K562 (cell line): ENCODE measurements at regions not wholly inside any gene's neighbourhood (a gene's known extent, or its start where the extent isn't known, plus 50 kb on each side); places are given as distances from the start of the nearest gene placed in this dataset.

Source experiments
- ATAC-seq: fragments of 200-7000 bp; cut with Tn5 transposase; 3 replicates; pipeline ENCODE4 v1.9.1; 2020; ENCODE audit warnings: moderate library complexity
- BruUV-seq: library from RNA; stranded (reverse); fragments of 400-500 nt; replicated peaks from 2 replicates; lab custom pipeline; 2021; lab: Mats Ljungman, UMichigan
- CTCF ChIA-PET: fragments of 300-600 bp; formaldehyde crosslinking; extraction: SDS; loops from one replicate; lab custom pipeline; 2021; ENCODE audit warnings: low intra/inter-chr PET ratio; lab: Yijun Ruan, JAX
- POLR2A ChIA-PET: fragments of 300-600, 350-650 bp; sonication (Branson Sonifier 250); formaldehyde crosslinking; extraction: SDS; loops from one replicate; lab custom pipeline; 2021; ENCODE audit warnings: antibody characterized with exemption, inconsistent platforms; lab: Yijun Ruan, JAX
- DNase-seq, 4 experiments: peaks; one replicate each; pipeline versions ENCODE4 v3.0.0 to v3.0.0-alpha.2; 2011 to 2018; ENCODE audit warnings: low spot score in 3 of 4, mixed read lengths in 3 of 4; ENCODE audit errors: extremely low read depth in 1 of 4
- FAIRE-seq: peaks from 2 replicates; lab custom pipeline; 2011; peaks lifted over from hg19 to GRCh38; lab: Jason Lieb, UNC
- H2AFZ ChIP-seq: 2 replicates; pipeline ENCODE4 v1.6.0; 2011; ENCODE audit warnings: low read depth, low read length, control low read depth, inconsistent platforms
- H3K27ac ChIP-seq: fragments of 200-600 bp; 3 replicates; pipeline ENCODE4 v1.8.0; 2011; ENCODE audit warnings: low read depth, mild to moderate bottlenecking, control low read depth, inconsistent platforms, low read length, moderate library complexity, mixed read lengths; ENCODE audit errors: extremely low read depth
- H3K27me3 ChIP-seq, 2 experiments: fragments of 300-600 bp in 1 of 2; 2 replicates in 1 of 2; 3 replicates in 1 of 2; pipeline versions ENCODE4 v1.6.0 to v1.8.0; 2011; ENCODE audit warnings: inconsistent platforms in 2 of 2, low read length in 2 of 2, mild to moderate bottlenecking in 1 of 2, mixed read lengths in 1 of 2, moderate library complexity in 1 of 2; ENCODE audit not compliant: control insufficient read depth in 2 of 2, insufficient read depth in 2 of 2
- H3K36me3 ChIP-seq: fragments of 300-600 bp; 3 replicates; pipeline ENCODE4 v1.8.0; 2011; ENCODE audit warnings: mild to moderate bottlenecking, low read length, inconsistent platforms; ENCODE audit not compliant: control insufficient read depth, insufficient read depth
- H3K4me1 ChIP-seq, 2 experiments: fragments of 200-600 bp in 1 of 2; replicated peaks in 1 of 2; 2 replicates in 1 of 2; 3 replicates in 1 of 2; pipeline versions ENCODE4 v1.5.1 to v1.8.0; 2011; ENCODE audit warnings: inconsistent platforms in 2 of 2, low read length in 2 of 2, mild to moderate bottlenecking in 1 of 2, mixed read lengths in 1 of 2, moderate library complexity in 1 of 2; ENCODE audit not compliant: control insufficient read depth in 2 of 2, insufficient read depth in 2 of 2
- H3K4me2 ChIP-seq: 2 replicates; pipeline ENCODE4 v1.6.1; 2011; ENCODE audit warnings: low read length, control low read depth, inconsistent platforms, mixed read lengths; ENCODE audit not compliant: insufficient read depth
- H3K4me3 ChIP-seq: fragments of 200-600 bp; sonication (generic), shearing (Covaris generic); 2 replicates; pipeline ENCODE4 v1.5.1; 2016; ENCODE audit warnings: control low read depth, inconsistent platforms
- H3K79me2 ChIP-seq: fragments of 200-600 bp; 3 replicates; pipeline ENCODE4 v1.8.0; 2011; ENCODE audit warnings: low read length, inconsistent platforms; ENCODE audit not compliant: control insufficient read depth, insufficient read depth
- H3K9ac ChIP-seq, 2 experiments: 2 replicates each; pipeline versions ENCODE4 v1.6.0 to v1.6.1; 2011; ENCODE audit warnings: low read depth in 2 of 2, low read length in 2 of 2, control low read depth in 1 of 2, inconsistent platforms in 1 of 2, mild to moderate bottlenecking in 1 of 2, mixed read lengths in 1 of 2; ENCODE audit not compliant: insufficient read depth in 1 of 2
- H3K9me1 ChIP-seq: one replicate; pipeline ENCODE4 v1.6.0; 2011; ENCODE audit warnings: inconsistent platforms, mild to moderate bottlenecking, low read length, moderate library complexity; ENCODE audit not compliant: control insufficient read depth, insufficient read depth
- H3K9me3 ChIP-seq: replicated peaks from 2 replicates; pipeline ENCODE4 v1.5.1; 2011; ENCODE audit warnings: low read depth, low read length, inconsistent platforms; ENCODE audit not compliant: control insufficient read depth, insufficient read depth
- H4K20me1 ChIP-seq: replicated peaks from 2 replicates; pipeline ENCODE4 v1.6.1; 2011; ENCODE audit warnings: low read length, inconsistent platforms, mixed read lengths; ENCODE audit not compliant: control insufficient read depth, insufficient read depth
- ARID4B ChIP-seq: sonication (generic); formaldehyde crosslinking; IDR thresholded peaks from 2 replicates; pipeline ENCODE4 v1.8.0; 2022; ENCODE audit warnings: mild to moderate bottlenecking, missing genetic modification reagents
- CREBBP ChIP-seq: IDR thresholded peaks from one replicate; pipeline ENCODE4 v1.6.1; 2012; ENCODE audit warnings: low read depth, mild to moderate bottlenecking, control low read depth, inconsistent platforms, low read length
- EGR1 ChIP-seq: fragments of 450-650 bp; conservative IDR thresholded peaks from 2 replicates; pipeline ENCODE4 v1.6.1; 2017; ENCODE audit warnings: mild to moderate bottlenecking
- ILF3 ChIP-seq: fragments of 450-650 bp; IDR thresholded peaks from 2 replicates; pipeline ENCODE4 v1.6.1; 2018; ENCODE audit warnings: antibody characterized with exemption, mild to moderate bottlenecking, moderate library complexity, borderline replicate concordance
- KLF10 ChIP-seq: fragments of 250-450 bp; sonication (Bioruptor Pico); IDR thresholded peaks from 2 replicates; pipeline ENCODE4 v1.6.1; 2021; ENCODE audit warnings: matching md5 sums
- MXI1 ChIP-seq: IDR thresholded peaks from 2 replicates; pipeline ENCODE4 v1.6.1; 2011; ENCODE audit warnings: low read depth, mild to moderate bottlenecking, improper control_type of control experiment, low read length
- SMAD2 ChIP-seq: fragments of 150-350 bp; IDR thresholded peaks from 2 replicates; pipeline ENCODE4 v1.6.1; 2014; ENCODE audit warnings: low read depth, mild to moderate bottlenecking, low read length
- SMARCB1 ChIP-seq: IDR thresholded peaks from 2 replicates; pipeline ENCODE4 v1.6.1; 2011; ENCODE audit warnings: improper control_type of control experiment, low read depth; ENCODE audit not compliant: insufficient read length
- THAP12 ChIP-seq: fragments of 250-450 bp; sonication (Bioruptor Pico); IDR thresholded peaks from 2 replicates; pipeline ENCODE4 v1.9.0; 2021; ENCODE audit warnings: mild to moderate bottlenecking, inconsistent platforms
- TOE1 ChIP-seq, 2 experiments: fragments of 450-650 bp in 1 of 2; sonication (generic) in 1 of 2; formaldehyde crosslinking in 1 of 2; IDR thresholded peaks; 2 replicates each; pipeline versions ENCODE4 v1.7.1 to v1.8.0; 2016 to 2022; ENCODE audit warnings: borderline replicate concordance in 2 of 2, mild to moderate bottlenecking in 2 of 2, antibody characterized with exemption in 1 of 2, inconsistent platforms in 1 of 2, low read depth in 1 of 2, missing genetic modification reagents in 1 of 2, moderate library complexity in 1 of 2
- U2AF2 ChIP-seq: fragments of 200-400 bp; formaldehyde crosslinking; optimal IDR thresholded peaks from 2 replicates; pipeline ENCODE3; 2017; ENCODE audit warnings: low read depth, mild to moderate bottlenecking, low read length
- ZNF143 ChIP-seq: sonication (generic); formaldehyde crosslinking; IDR thresholded peaks from 2 replicates; pipeline ENCODE4 v1.9.0; 2022; ENCODE audit warnings: mild to moderate bottlenecking, missing genetic modification reagents
- ZNF398 ChIP-seq: fragments of 250-450 bp; sonication (Bioruptor Pico); IDR thresholded peaks from 2 replicates; pipeline ENCODE4 v1.8.0; 2021; ENCODE audit warnings: moderate library complexity, mild to moderate bottlenecking, inconsistent platforms
- WGBS: fragments of 100-300 bp; shearing (Covaris generic); methylation state at CpG from one replicate; pipeline ENCODE4 v1.1.6; 2016; ENCODE audit warnings: low coverage, mixed read lengths; ENCODE audit not compliant: insufficient coverage; ENCODE audit errors: missing lambda C conversion rate; 5-methylcytosine and 5-hydroxymethylcytosine counted together
- in situ Hi-C: fragments of 300-500 bp; cut with MboI; formaldehyde crosslinking; loops from 4 replicates; pipeline ENCODE4 v1.15.0; 2018; ENCODE audit warnings: inconsistent platforms, mixed read lengths
- intact Hi-C: fragments of 100-400 bp; cut with micrococcal nuclease; formaldehyde crosslinking; loops from 2 replicates; pipeline ENCODE4 v1.14.2; 2022

- Histone ChIP-seq H3K4me1 (no peaks in the 10 kb centered on the region), H3K36me3 (no peaks in the 10 kb centered on the region), H3K4me3 (no peak overlapping the region), H3K27ac (no peak overlapping the region), H2AFZ (no peak overlapping the region), H3K4me2 (no peak overlapping the region), H3K9ac (no peak overlapping the region), H3K27me3 (no peaks in the 10 kb centered on the region), H3K9me1 (no peaks in the 10 kb centered on the region)
- no peak for FAIRE-seq
- ChIA-PET CTCF (no interaction called here), POLR2A (no interaction called here)
- no TSS peak for BruUV-seq
- 0% methylated on average over 1 of the region's 1 CpG for WGBS
- TF ChIP-seq ARID4B (CRISPR knock-in tag): no peak
- no peak for TF ChIP-seq ZNF398 (CRISPR knock-in tag)
- TF ChIP-seq TOE1 (IDR thresholded peaks at IDR 0.05; ENCODE audit: borderline replicate concordance): no peak
- no peak for TF ChIP-seq TOE1 (CRISPR knock-in tag; IDR thresholded peaks at IDR 0.05; ENCODE audit: borderline replicate concordance, low read depth)
- TF ChIP-seq THAP12 (CRISPR knock-in tag): no peak
- no peak for TF ChIP-seq EGR1
- no peak for TF ChIP-seq U2AF2
- TF ChIP-seq MXI1: no peak
- TF ChIP-seq ILF3: no peak
- TF ChIP-seq SMARCB1: no peak
- TF ChIP-seq SMAD2: no peak
- no peak for TF ChIP-seq CREBBP
- TF ChIP-seq KLF10 (CRISPR knock-in tag): no peak
- no peak for TF ChIP-seq ZNF143 (CRISPR knock-in tag)
- TF ChIP-seq, all 486 proteins: peak for 0
- in situ Hi-C loops: loop anchor here (25.0 kb wide), 1 partner anchor 620 kb away; no protein-coding TSS in a partner anchor
- no peaks in the 10 kb centered on the region for H4K20me1 ChIP-seq
- H3K79me2 ChIP-seq: no peaks in the 10 kb centered on the region
- intact Hi-C loops: loop anchor here (10.0 kb wide), 1 partner anchor 367 kb away; no protein-coding TSS in a partner anchor
- no peaks in the 10 kb centered on the region for H3K9me3 ChIP-seq
- DNase-seq: no peak
- no peak for ATAC-seq
Measured at GRCh38 chr9:69967344-69967743, 76.3 kb upstream of the MAMDC2 start.
